ENCODE measurements at regions not wholly inside any gene's neighbourhood (a gene's known extent, or its start where the extent isn't known, plus 50 kb on each side); places are given as distances from the start of the nearest gene placed in this dataset.
A peak's percentile ranks its signal among the peaks of the same experiment; 100 is the strongest.

DNA sequence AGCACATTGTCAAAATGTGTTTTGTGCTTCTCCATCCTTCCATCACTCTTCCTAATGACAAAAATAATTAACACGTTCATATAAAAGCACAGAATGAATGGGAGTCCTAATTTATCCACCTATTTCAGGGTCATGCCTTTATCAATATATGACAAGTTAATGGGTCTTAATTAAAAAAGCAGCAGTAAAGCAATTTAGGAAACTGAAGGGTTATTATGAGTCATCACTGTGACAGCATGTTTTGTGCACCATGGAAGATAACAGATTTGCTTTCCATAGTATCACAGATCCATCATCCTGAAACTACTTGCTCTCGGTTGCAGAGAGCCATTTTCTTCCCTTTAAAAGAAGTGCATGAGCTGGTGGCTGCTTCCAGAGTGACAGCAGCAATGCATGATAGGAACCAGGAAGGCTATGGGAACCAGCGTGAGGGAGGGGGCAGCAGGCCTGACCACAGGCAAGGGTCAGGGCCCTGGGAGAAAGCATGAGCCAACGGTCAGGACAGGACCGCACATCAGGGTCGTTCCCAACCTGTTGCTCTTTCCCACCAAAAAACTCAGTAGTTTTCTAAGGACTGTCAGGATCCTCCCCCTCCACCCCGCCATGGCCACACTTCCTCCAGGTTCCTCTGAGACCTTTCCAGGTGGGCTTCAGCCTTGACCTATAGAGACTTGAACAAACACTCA, 784.1 kb downstream of the UQCRFS1 start:
- no peaks in the 10 kb centered on the region for H3K27me3 ChIP-seq (ENCODE audit: control insufficient read depth in 2 of 2, insufficient read depth in 2 of 2, low read length in 2 of 2)
- no peaks in the 10 kb centered on the region for H4K20me1 ChIP-seq (replicated peaks; ENCODE audit: control insufficient read depth, extremely low read depth, insufficient read depth, low read length)
- no peak for TF ChIP-seq FOS (IDR thresholded peaks at IDR 0.05; ENCODE audit: borderline replicate concordance, insufficient read depth, low read length)
- TF ChIP-seq EZH2 (IDR thresholded peaks at IDR 0.05; ENCODE audit: borderline replicate concordance, low read depth, low read length, severe bottlenecking) = no peak
- no peak for TF ChIP-seq MYC (IDR thresholded peaks at IDR 0.05; ENCODE audit: low read depth, low read length)
- TF ChIP-seq, protein P1, sequence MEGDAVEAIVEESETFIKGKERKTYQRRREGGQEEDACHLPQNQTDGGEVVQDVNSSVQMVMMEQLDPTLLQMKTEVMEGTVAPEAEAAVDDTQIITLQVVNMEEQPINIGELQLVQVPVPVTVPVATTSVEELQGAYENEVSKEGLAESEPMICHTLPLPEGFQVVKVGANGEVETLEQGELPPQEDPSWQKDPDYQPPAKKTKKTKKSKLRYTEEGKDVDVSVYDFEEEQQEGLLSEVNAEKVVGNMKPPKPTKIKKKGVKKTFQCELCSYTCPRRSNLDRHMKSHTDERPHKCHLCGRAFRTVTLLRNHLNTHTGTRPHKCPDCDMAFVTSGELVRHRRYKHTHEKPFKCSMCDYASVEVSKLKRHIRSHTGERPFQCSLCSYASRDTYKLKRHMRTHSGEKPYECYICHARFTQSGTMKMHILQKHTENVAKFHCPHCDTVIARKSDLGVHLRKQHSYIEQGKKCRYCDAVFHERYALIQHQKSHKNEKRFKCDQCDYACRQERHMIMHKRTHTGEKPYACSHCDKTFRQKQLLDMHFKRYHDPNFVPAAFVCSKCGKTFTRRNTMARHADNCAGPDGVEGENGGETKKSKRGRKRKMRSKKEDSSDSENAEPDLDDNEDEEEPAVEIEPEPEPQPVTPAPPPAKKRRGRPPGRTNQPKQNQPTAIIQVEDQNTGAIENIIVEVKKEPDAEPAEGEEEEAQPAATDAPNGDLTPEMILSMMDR (IDR thresholded peaks at IDR 0.05; ENCODE audit: extremely low read depth in 1 of 2, insufficient read depth in 1 of 2, low read depth in 1 of 2, low read length in 2 of 2) = no peak
- TF ChIP-seq JUN (IDR thresholded peaks at IDR 0.05; ENCODE audit: borderline replicate concordance, insufficient read depth, insufficient read length, low read depth) = peak; percentile 17
- TF ChIP-seq, protein P2, sequence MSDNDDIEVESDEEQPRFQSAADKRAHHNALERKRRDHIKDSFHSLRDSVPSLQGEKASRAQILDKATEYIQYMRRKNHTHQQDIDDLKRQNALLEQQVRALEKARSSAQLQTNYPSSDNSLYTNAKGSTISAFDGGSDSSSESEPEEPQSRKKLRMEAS (IDR thresholded peaks at IDR 0.05; ENCODE audit: insufficient read depth, insufficient read length) = no peak
- no peak overlapping the region for H3K27ac ChIP-seq (ENCODE audit: insufficient read depth, low read depth, low read length)
- H3K36me3 ChIP-seq (ENCODE audit: control insufficient read depth in 2 of 2, extremely low read depth in 1 of 2, insufficient read depth in 2 of 2, low read length in 2 of 2) = no peaks in the 10 kb centered on the region
- H2AFZ ChIP-seq (ENCODE audit: low read depth, low read length) = no peak overlapping the region
- H3K4me1 ChIP-seq (ENCODE audit: control insufficient read depth, extremely low read depth, insufficient read depth, low read length) = no peaks in the 10 kb centered on the region
- no TSS peak for BruUV-seq (replicated peaks)
- no peaks in the 10 kb centered on the region for H3K9me1 ChIP-seq (replicated peaks; ENCODE audit: control insufficient read depth, extremely low read depth, insufficient read depth, low read length)
- H3K9me3 ChIP-seq (replicated peaks; ENCODE audit: control insufficient read depth, insufficient read depth, low read length) = no peaks in the 10 kb centered on the region
- no peak overlapping the region for H3K4me2 ChIP-seq (ENCODE audit: insufficient read depth, low read length)
- intact Hi-C loops (cut with micrococcal nuclease) (no loop called here), dilution Hi-C loops (cut with MboI; ENCODE audit: extremely low pct_ligation_motif_present, low sequenced_read_pairs) (no loop called here)
- H3K9ac ChIP-seq (replicated peaks; ENCODE audit: extremely low read depth, insufficient read depth, low read length) = no peak overlapping the region
- H3K4me3 ChIP-seq (replicated peaks in 1 of 3; ENCODE audit: insufficient read depth in 1 of 3, low read depth in 1 of 3, low read length in 3 of 3) = no peak overlapping the region
- ChIA-PET POLR2A (no interaction called here), CTCF (no interaction called here)
- FAIRE-seq (no peak), DNase-seq (ENCODE audit: low read depth, low spot score) (no peak)
- no peaks in the 10 kb centered on the region for H3K79me2 ChIP-seq (ENCODE audit: control insufficient read depth, insufficient read depth, low read length)

All from endothelial cell of umbilical vein (primary cell).